GM03348 (cell line): ENCODE measurements at regions not wholly inside any gene's neighbourhood (a gene's known extent, or its start where the extent isn't known, plus 50 kb on each side); places are given as distances from the start of the nearest gene placed in this dataset.

Experiments
- DNase-seq: peaks from one replicate; pipeline ENCODE4 v3.0.0; 2012; ENCODE audit warnings: low spot score

- no peak for DNase-seq
Observed at GRCh38 chr12:45669792-45670191, 59.7 kb upstream of the ARID2 start.

GRCh38 chr12:45670346-45671065, 59.0 kb upstream of the ARID2 start:
- DNase-seq = peak; percentile 16

GRCh38 chr12:45671254-45671653, 58.3 kb upstream of the ARID2 start:
- DNase-seq = peak; percentile 65

- peak; percentile 13 for DNase-seq
Observed at GRCh38 chr12:45674181-45674977, 55.1 kb upstream of the ARID2 start.

- DNase-seq = no peak
Observed at GRCh38 chr12:45675534-45675933, 54.0 kb upstream of the ARID2 start.
